Gastrocnemius medialis (tissue), 4 donors: ENCODE measurements at regions not wholly inside any gene's neighbourhood (a gene's known extent, or its start where the extent isn't known, plus 50 kb on each side); places are given as distances from the start of the nearest gene placed in this dataset.

Experiments
- POLR2A ChIP-seq, 2 donors: fragments of 450-650 bp; IDR thresholded peaks; one replicate each; pipeline ENCODE4 v1.6.1; 2017; ENCODE audit warnings: antibody characterized with exemption in 2 of 2, mild to moderate bottlenecking in 2 of 2, moderate library complexity in 2 of 2
- TF ChIP-seq, protein P1 (sequence below), 5 experiments: fragments of 450-650 bp in 3 of 5; fragments of 200-600 bp in 2 of 5; sonication (generic) in 2 of 5; IDR thresholded peaks in 4 of 5; conservative IDR thresholded peaks in 1 of 5; 1 replicate in 4 of 5; 2 replicates in 1 of 5; pipeline ENCODE4 v1.5.1; 2016 to 2019; ENCODE audit warnings: antibody characterized with exemption in 5 of 5, mild to moderate bottlenecking in 3 of 5, moderate library complexity in 3 of 5

DNA sequence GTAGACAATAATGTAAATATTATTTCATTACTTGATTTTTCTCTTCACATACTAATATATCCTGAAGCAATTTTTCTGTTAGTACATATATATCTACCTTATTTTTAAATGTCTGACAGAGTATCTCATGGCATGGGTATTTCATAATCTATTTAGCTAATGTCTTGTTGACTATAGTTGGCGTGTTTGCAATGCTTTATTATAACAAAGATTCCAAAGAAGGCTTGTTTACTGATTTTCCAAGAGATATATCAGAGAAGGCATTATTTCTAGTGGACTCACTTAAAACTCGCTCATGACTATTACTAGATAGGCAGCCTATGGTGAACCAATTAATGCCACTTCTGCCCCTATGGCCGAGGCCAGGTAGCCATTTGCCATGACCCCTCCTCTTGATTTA, 152.4 kb upstream of the RORA start:
- TF ChIP-seq, protein P1, sequence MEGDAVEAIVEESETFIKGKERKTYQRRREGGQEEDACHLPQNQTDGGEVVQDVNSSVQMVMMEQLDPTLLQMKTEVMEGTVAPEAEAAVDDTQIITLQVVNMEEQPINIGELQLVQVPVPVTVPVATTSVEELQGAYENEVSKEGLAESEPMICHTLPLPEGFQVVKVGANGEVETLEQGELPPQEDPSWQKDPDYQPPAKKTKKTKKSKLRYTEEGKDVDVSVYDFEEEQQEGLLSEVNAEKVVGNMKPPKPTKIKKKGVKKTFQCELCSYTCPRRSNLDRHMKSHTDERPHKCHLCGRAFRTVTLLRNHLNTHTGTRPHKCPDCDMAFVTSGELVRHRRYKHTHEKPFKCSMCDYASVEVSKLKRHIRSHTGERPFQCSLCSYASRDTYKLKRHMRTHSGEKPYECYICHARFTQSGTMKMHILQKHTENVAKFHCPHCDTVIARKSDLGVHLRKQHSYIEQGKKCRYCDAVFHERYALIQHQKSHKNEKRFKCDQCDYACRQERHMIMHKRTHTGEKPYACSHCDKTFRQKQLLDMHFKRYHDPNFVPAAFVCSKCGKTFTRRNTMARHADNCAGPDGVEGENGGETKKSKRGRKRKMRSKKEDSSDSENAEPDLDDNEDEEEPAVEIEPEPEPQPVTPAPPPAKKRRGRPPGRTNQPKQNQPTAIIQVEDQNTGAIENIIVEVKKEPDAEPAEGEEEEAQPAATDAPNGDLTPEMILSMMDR (IDR thresholded peaks at IDR 0.05 in 4 of 5, conservative IDR thresholded peaks at IDR 0.05 in 1 of 5): no peak
- no peak for TF ChIP-seq POLR2A (IDR thresholded peaks at IDR 0.05)
